GM18520 (cell line): ENCODE measurements at regions not wholly inside any gene's neighbourhood (a gene's known extent, or its start where the extent isn't known, plus 50 kb on each side); places are given as distances from the start of the nearest gene placed in this dataset.
"Not testable (repeated sequence)": the region's sequence is repeated elsewhere in the genome, so short reads cannot be mapped to it uniquely, and the experiment has no call there.

ENCODE experiments used
- ATAC-seq: cut with Tn5 transposase; IDR thresholded peaks from one replicate; pipeline ENCODE4 v1.9.1; 2021; ENCODE audit not compliant: unreplicated experiment

DNA sequence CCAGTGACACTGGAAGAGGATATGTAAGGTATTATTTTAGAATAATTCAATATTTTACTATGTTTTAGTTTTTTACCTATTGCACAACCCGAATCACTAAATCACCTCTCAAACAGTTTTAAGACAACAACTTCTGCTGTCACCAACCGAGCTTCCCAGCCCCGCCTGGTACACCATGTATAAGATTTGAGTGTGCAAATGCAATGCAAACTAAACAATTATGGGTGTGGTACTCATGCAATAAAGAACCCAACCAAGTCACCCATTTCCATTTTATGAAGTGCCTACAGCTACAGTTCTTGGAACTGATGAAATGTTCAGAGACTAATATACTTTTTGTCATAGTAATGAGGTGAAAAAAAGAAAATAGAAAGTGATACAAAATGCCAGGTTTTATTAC lies 256.2 kb downstream of the TAFA4 start:
- no peak for ATAC-seq

DNA sequence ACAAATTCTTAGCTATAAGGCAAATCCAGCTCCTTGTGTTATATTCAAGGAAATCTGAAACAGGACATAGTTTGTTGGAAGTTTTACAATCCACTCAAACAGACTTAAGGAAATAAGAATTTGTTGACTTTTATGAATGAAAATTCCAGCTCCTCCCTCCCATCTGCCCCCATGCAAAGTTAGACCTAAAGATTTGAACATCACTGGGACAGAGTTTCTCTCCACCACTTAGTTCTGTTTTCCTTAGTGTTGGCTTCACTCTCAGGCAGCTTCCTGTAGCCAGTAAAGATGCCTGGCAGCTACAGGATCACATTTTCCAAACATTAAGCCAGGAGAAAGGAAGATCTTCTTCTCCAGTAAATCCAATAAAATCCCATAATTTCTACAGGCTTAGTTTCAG lies 265.0 kb downstream of the TAFA4 start:
- ATAC-seq = no peak

DNA sequence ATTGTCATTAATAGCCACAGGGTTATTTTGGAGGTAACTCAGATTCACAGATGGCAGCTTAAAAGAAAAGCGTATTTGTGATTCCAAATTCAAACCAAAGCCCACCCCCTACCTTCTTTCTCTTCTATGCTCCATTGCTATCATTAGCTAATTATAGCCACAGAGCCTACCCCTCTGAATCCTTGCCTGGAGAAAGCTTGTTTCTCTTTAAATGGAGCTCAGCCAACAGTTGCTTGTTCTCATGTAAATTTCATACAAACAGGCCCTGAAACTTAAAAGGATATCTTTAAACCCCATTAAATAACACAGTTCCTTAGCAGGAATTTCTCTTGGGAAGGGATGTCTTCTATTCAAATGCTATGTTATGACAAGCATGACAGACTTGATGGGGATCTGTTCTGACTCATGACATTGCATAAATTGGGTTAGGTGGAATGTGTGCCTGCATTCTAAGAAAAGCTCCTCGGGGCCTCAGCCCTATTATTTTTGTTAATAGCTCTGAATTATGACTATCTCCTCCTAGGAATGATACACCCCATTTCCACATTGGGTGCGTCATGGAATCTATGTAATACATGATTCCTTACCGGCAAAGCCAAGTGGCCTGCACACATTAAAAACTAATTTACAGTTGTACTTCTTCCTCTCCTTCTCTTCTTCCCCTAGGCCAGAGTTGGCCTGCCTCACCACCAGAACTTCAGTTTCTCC lies 265.8 kb downstream of the TAFA4 start:
- ATAC-seq = no peak

DNA sequence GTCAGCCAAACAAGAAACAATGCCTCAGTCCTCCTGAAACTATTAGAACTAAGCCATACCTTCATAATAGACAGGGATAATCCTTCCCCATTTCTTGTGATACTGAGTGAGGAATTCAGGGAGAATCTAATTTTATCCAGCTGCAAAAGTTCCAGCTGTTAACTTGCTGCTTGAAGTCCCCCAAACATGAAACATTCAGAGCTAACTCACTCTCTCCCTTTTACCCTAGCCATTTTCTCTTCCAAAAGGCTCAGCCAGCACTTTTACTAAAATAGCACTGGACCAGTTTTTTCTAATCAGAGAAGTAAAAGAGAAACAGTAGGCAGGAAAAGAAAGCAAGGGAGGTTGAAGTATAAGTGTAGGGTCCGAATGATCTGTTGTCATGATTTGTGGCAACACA lies 268.1 kb downstream of the TAFA4 start:
- ATAC-seq = no peak

DNA sequence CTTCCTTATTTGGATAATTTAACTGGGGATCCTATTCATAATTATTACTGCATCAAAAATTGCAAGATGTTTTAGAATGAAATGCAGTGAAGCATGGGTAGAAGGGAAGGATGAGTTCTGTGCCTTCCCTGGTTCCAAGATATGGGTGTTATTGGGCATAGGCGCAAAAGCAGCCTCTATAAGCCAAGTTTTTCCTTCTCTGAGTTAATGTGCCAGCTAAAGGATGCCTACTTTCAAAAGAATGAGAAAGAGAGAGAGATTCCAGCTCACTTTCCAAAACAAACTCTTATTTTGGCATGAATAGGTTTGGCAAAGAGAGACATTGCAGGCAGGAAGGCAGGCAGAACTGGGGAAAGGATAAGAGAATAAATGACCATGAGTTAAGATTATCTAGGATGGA lies 270.2 kb downstream of the TAFA4 start:
- no peak for ATAC-seq

DNA sequence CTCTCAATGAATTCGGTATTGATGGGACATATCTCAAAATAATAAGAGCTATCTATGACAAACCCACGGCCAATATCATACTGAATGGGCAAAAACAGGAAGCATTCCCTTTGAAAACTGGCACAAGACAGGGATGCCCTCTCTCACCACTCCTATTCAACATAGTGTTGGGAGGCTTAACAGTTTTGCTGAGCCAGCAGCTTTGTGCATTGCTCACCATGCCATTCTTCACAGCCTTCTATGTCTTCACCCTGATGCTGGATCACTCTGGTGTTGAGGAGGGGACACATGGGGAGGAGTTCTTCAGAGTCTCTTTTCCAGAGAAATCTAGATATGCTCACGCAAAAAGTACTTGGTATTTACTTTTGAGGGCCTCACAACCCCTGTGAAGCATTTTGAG lies 281.7 kb downstream of the TAFA4 start:
- not testable (repeated sequence) for ATAC-seq

DNA sequence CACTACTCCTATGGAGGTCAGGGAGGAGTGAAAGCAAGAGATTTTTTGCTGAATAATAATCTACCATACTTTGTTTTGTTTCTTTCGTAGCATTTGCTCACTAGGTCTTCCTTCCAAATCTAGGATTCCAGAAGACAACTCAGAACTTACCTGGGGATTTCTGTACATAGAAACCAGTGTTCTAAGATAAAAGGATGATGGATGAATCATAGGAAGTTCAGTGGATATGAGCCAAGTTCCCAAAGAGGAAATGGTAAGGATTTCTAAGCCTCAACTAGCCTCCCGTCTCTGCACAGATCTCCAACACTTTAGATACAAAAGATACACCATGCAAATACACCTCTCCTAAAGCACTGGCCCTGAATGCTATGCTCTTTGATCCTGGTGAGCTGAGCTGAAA lies 283.9 kb downstream of the TAFA4 start:
- ATAC-seq = no peak

DNA sequence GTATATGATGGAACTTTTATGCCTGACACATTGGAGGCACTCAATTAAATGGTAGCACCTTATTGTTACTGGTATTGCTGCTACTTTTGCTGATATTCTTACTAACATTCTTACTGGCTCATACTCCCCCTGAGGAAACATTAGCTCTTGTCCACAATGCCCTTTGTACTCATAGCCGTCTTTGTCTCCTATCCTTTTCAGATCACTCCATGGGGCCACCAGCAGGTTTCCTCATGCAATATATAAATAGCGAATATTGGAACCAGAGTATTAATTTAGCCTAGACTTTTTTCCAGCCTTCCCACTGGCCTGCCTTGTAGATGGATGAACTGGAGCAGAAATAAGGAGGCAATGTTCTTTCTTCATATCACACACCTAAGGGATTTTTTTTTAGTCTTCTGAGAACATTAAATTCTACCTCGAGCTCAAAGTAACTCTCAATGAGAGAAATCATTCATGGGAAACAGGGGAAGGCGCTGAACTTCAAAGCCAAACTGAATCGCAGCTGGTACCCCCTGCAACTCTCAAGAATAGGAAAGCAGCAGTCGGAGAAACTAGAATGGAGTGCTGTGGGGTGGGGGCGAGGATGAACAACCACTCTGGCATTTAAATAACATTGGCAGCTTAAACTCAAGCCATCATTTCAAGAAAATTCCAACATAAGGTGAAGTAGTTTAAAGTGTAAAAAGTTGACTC lies 300.3 kb downstream of the TAFA4 start:
- ATAC-seq = no peak

DNA sequence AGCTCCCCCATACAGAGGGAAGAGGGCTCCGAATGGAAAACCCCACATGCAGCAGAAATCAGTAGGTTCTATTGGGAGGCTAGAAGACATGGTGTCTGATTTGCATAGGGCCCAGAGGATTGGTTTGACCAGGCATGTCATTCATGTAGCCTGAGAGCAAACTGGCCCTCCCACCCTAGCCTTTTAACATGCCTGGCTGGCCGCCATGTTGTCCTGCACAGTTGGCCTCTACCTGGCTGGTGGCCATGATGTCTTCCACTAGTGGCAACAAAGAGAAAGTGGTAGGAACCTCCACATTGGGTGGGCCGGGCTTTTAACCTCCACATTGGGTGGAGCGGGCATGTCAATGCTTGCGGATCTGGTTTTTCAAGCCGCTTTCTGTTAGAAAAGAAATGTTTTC lies 312.1 kb downstream of the TAFA4 start:
- ATAC-seq = no peak

DNA sequence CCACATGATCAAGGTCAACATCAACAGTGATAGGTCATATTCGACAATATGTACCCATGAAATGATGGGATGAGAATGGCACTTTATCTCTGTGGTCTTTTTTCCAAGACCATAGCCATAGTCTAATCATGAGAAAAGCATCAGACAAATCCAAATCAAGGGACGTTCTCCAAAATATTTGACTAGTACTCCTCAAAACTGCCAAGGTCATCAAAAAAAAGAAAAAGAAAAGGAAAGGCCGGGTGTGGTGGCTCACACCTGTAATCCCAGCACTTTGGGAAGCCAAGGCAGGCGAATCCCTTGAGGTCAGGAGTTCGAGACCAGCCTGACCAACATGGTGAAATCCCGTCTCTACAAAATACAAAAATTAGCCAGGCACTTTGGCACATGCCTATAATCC lies 318.3 kb downstream of the TAFA4 start:
- no peak for ATAC-seq

DNA sequence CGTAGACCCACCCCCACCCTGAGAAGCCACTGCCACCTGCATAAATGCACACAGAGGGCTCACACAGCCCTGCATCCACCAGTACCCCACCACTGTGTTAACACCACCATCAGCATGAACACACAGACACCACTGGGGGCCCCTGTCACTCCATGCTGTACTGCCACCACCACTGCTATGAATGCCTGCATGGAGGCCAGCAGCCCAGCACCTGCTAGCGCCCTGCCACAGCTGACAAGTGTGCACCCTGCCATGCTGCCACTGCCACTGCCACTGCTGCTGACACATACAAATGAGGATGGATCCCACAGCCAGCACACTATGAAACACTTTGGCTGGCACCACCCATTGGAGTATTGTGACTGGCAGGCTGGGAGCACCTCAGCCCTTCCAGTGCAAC lies 361.0 kb downstream of the TAFA4 start:
- ATAC-seq = no peak

DNA sequence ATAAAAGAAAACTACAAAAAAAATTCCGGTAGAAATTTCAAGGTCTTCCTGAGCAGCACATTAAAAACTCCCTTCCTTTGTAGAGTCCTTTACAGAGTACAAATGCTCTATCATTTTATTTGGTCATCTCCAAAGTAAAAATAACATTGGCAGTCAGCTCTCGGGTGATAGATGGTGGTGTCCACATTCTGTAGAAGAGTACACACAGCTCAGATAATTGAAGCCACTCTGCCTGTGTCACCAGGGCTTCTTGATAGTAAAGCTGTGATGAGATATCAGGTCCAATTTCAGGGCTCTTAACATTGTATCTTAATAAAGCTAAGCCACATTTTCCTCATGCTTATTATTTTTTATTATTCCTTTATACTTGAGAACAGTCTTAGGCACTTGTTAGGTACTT lies 371.6 kb downstream of the TAFA4 start:
- no peak for ATAC-seq

DNA sequence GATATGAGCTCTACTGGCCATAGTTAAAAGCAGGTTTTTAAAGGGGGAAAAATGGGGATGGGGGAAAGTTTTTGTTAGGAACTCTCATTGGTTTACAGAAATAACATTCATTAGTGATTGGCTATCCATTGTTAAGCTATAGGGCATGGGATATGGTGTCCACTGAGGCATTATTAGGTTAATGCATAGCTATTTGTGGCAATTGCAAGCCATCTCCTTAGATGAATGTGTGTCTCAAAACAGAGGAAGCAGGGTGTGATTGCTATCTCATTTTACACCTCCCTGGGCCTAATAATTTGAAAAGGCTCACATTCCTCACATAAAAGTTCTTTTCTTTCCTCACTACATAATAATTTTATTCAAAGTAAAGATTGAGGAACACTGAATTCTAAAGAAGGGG lies 396.6 kb downstream of the TAFA4 start:
- ATAC-seq = no peak

DNA sequence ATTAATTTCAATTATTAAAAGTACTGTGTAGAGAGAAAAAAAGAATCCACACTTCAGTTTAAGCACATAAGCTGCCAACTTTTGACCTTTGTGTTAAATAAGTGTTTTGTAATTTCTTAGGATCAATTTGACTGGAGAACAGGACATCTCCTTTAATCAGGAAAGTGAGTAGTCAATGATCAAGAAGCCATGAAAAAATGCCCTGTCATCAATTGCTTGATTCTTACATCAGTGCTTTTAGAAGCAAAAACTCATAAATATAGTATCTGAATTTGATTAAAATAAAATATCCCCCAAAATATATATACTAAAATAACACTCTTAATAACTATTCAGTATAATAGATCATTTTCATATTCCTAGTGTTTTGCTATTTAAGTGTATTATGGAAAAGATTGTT lies 409.0 kb downstream of the TAFA4 start:
- ATAC-seq = no peak

DNA sequence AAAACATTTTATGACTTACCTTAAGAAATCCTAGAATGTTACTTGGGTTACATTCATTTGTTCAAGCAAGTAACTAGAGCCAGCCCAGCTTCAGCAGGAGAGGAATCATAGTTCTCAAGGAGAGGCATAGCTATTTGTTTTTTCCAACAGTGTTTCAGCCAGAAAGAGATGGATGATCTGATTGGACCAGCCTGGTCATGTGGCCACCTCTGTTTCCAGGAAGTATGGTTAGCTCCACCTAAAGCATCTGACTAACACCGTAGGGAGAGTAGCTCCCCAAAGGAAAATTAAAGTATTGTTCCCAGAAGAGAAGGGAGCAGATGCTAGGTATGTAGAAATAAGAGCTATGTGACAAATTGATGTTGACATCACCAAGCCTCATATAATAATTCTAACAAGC lies 417.1 kb downstream of the TAFA4 start:
- ATAC-seq = no peak

DNA sequence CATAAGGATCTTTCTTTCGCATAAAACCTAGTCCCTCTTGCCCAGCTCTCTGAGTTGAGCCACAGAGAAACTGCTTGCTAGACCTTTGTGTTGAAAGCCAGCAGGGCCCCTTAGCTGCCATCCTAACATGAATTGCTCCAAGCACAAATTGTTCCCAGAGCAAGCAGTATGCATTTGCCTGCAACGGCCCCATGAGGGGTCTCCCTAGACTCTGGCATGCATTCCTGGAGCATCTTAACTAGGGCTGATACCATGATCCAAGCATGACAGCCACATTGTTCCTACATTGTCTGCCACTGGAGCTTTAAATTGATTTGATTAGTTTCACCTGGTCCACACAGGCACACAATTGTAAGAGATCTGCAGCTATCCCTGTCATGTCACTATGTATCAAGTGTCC lies 428.1 kb downstream of the TAFA4 start:
- ATAC-seq = no peak

DNA sequence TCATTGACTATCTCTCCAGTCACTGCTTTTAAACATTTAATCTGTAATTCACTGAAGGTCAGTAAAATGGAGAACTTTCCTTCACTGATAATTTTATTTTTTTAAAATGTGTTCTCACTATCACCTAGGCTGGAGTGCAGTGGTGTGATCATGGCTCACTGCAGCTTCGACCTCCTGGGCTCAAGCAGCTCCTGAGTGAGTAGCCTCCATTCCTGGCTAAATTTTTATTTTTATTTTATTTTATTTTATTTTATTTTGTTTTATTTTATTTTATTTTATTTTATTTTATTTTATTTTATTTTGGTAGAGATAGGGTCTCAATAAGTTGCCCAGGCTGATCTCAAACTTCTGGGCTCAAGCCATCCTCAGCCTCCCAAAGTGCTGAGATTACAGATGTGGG lies 446.5 kb downstream of the TAFA4 start:
- not testable (repeated sequence) for ATAC-seq

DNA sequence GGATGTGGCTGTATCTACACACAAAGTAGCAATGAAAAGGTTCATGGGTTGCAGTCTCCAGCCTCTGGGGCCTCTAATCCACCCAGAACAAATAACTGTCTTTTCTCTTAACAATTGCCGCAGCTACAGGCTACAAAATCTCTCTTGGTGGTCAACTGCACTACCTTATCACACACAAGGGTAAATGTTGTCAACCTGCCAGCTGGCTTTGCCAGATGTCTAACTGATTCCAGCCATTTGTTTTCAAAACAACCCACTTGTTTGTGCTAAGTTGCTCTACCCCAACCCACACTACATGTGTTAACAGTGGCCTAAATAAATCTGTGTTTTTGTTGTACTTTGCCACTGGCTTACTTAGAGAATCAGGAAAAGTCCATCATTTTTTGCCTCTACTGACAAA lies 447.3 kb downstream of the TAFA4 start:
- ATAC-seq = no peak

DNA sequence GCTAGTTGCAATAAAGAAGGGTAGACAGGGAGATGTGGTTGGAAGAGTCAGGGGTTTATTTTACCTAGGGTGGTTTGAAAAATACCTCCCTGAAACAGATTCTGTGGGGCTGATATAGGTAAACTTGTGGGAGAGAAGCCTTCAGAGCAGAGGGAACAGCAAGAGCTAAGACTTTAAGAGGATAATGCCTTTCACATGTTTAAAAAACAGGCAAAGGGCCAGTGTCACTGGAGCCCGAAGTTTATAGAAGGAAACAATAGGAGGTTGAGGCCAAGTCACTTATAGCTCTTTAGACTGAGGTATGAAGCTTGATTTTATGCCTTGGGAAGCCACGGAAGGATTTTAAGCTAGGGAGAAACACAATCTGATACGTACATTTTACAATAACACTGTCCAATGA lies 448.7 kb downstream of the TAFA4 start:
- ATAC-seq = no peak

DNA sequence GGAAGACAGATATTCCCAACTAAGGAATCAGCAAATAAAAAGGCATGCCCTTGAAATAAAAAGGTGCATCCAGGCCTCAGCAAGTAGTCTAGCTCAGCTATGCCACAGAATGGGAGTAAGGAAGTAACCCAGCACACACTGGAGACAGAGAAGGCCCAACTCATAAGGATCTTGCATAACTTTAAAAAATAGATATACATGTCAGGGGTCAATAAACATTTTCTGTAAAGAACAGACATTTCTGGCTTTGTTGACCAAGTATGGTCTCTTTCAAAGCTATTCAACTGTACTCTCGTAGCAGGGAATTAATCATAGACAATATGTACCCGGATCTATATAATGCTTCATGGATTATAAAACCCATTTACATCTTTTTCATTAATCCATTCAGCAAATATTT lies 449.3 kb downstream of the TAFA4 start:
- ATAC-seq = no peak

DNA sequence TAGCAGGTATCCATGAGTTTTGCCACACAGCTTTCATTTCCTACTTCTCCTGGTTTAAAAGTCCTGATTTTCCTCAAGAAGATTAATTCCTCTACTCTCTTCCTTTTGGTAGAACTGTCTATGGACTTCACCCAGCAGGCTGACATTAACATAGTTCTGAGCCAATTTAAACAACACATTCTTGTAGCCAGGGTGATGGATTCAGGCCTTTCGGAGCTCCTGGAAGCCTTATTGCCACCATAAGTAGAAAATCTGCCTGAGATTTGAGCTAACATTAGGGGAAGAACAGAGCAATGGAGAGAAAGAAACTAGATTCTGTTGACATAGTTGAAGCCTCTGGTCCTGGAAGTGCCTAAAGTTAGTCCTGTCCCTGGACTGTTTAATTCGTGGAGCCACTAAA lies 449.8 kb downstream of the TAFA4 start:
- no peak for ATAC-seq

DNA sequence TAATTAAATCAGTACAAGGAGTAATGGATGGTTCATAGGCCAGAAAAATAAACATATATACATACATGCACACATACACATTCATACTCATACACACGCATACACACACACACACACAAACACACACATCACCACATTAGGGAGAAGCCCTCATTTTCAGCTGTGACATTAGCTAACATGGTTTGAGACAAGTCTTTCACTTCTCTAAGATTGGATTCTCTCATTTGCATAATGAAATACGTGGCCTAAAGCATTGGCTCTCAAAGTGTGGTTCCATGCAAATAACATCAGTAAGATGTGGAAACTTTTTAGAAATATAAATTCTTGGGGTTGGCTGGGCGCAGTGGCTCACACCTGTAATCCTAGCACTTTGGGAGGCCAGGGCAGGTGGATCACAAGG lies 452.6 kb downstream of the TAFA4 start:
- no peak for ATAC-seq
